Chondrocyte (in vitro differentiated cells): ENCODE measurements at regions not wholly inside any gene's neighbourhood (a gene's known extent, or its start where the extent isn't known, plus 50 kb on each side); places are given as distances from the start of the nearest gene placed in this dataset.

ENCODE experiments used
- DNase-seq: peaks from one replicate; pipeline ENCODE4 v3.0.0; 2021; ENCODE audit warnings: mixed read lengths, low spot score
- H3K27ac Mint-ChIP-seq: one replicate; pipeline ENCODE4 v1.8.0; 2021; ENCODE audit warnings: mild to moderate bottlenecking, moderate library complexity, mixed read lengths; ENCODE audit not compliant: unreplicated experiment
- H3K27me3 Mint-ChIP-seq: 2 replicates; pipeline ENCODE4 v1.8.0; 2021; ENCODE audit warnings: low read depth, mixed read lengths
- H3K36me3 Mint-ChIP-seq: 2 replicates; pipeline ENCODE4 v1.8.0; 2021; ENCODE audit warnings: low read depth, mixed read lengths
- H3K4me1 Mint-ChIP-seq: 2 replicates; pipeline ENCODE4 v1.8.0; 2021; ENCODE audit warnings: low read depth, mild to moderate bottlenecking, mixed read lengths
- H3K4me3 Mint-ChIP-seq: one replicate; pipeline ENCODE4 v1.8.0; 2021; ENCODE audit warnings: mild to moderate bottlenecking, moderate library complexity, mixed read lengths; ENCODE audit not compliant: unreplicated experiment
- H3K9me3 Mint-ChIP-seq: 2 replicates; pipeline ENCODE4 v1.8.0; 2021; ENCODE audit warnings: low read depth, mixed read lengths
- TF ChIP-seq, protein P1 (sequence below): fragments of 200-600 bp; sonication (generic); IDR thresholded peaks from 2 replicates; pipeline ENCODE4 v1.5.0; 2021; ENCODE audit warnings: antibody characterized with exemption, mild to moderate bottlenecking, moderate library complexity

DNA sequence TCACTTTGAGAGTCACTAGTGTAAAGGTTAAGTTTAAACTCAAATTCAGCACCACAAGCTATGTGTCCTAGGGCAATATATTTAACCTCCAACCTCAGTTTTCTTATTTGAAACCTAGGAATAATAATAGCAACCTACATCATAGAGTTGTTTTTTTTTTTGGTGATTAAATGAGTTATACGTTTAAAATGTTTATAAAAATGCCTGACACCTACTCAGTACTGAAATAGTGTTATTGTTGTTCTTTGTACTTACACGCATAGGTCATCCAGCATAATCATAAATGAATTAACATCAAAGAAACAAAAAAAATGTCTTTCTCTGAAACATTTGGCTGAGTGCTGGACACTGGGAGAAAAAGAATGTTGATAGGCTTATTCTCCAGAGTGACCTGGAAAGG, 266.8 kb upstream of the PRMT6 start:
- Mint-ChIP-seq H3K9me3 (no peaks in the 10 kb centered on the region), H3K27ac (no peak overlapping the region), H3K27me3 (peaks cover 2% of the 10 kb centered on the region)

DNA sequence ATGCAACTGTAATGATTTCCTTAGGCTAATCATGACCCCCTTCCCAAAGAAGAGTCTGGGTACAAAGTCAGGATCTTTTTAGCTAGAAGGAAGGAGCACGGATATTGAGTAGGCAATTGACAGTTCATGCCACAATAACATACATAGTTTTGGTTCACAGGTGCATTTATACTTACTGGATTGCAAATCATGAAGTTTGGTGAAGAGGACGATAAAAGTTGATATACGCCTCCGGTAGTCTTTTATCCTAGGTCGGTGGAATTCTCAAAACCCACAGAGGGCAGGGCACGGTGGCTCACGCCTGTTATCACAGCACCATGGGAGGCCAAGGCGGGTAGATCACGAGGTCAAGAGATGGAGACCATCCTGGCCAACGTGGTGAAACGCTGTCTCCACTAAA, 265.4 kb upstream of the PRMT6 start:
- no peaks in the 10 kb centered on the region for H3K9me3 Mint-ChIP-seq
- no peaks in the 10 kb centered on the region for H3K4me1 Mint-ChIP-seq
- H3K27ac Mint-ChIP-seq, result no peak overlapping the region
- H3K4me3 Mint-ChIP-seq, result no peak overlapping the region
- no peak for DNase-seq
- TF ChIP-seq, protein P1, sequence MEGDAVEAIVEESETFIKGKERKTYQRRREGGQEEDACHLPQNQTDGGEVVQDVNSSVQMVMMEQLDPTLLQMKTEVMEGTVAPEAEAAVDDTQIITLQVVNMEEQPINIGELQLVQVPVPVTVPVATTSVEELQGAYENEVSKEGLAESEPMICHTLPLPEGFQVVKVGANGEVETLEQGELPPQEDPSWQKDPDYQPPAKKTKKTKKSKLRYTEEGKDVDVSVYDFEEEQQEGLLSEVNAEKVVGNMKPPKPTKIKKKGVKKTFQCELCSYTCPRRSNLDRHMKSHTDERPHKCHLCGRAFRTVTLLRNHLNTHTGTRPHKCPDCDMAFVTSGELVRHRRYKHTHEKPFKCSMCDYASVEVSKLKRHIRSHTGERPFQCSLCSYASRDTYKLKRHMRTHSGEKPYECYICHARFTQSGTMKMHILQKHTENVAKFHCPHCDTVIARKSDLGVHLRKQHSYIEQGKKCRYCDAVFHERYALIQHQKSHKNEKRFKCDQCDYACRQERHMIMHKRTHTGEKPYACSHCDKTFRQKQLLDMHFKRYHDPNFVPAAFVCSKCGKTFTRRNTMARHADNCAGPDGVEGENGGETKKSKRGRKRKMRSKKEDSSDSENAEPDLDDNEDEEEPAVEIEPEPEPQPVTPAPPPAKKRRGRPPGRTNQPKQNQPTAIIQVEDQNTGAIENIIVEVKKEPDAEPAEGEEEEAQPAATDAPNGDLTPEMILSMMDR, result no peak
- peaks cover 2% of the 10 kb centered on the region for H3K27me3 Mint-ChIP-seq
- H3K36me3 Mint-ChIP-seq, result no peaks in the 10 kb centered on the region

More for the DNA sequence above, 266.8 kb upstream of the PRMT6 start:
- no peak for DNase-seq
- Mint-ChIP-seq H3K4me1 (no peaks in the 10 kb centered on the region), H3K4me3 (no peak overlapping the region), H3K36me3 (no peaks in the 10 kb centered on the region)
- TF ChIP-seq, protein P1, result no peak

DNA sequence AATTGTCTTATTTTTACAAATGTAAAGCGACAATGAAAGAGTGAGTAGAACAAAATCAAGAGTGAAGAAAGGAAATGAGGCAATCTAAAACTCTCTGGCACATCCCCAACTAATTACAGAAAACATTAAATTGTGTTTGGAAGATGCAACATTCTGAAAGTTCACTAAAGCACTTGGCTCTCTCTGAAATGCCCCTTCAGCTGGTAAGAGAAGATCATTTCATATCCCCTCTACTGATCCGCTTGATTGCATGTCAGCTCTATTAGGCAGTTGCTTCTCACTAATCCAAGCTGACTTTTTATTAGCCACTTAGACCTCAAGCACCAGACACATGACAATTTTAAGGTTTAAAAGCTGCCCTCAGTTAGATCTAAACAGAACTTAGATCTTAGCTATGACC, 262.8 kb upstream of the PRMT6 start:
- no peaks in the 10 kb centered on the region for H3K27me3 Mint-ChIP-seq
- TF ChIP-seq, protein P1, result no peak
- no peak overlapping the region for H3K27ac Mint-ChIP-seq
- H3K4me1 Mint-ChIP-seq, result no peaks in the 10 kb centered on the region
- no peaks in the 10 kb centered on the region for H3K36me3 Mint-ChIP-seq
- no peaks in the 10 kb centered on the region for H3K9me3 Mint-ChIP-seq
- DNase-seq, result no peak
- no peak overlapping the region for H3K4me3 Mint-ChIP-seq

- TF ChIP-seq, protein P1, result no peak
- Mint-ChIP-seq H3K27ac (no peak overlapping the region), H3K36me3 (no peaks in the 10 kb centered on the region), H3K4me1 (no peaks in the 10 kb centered on the region), H3K4me3 (no peak overlapping the region), H3K9me3 (no peaks in the 10 kb centered on the region), H3K27me3 (no peaks in the 10 kb centered on the region)
- no peak for DNase-seq
These were observed 257.5 kb upstream of the PRMT6 start for GRCh38 chr1:106798991-106799390.

- DNase-seq, result no peak
- no peaks in the 10 kb centered on the region for H3K9me3 Mint-ChIP-seq
- H3K27ac Mint-ChIP-seq, result no peak overlapping the region
- no peaks in the 10 kb centered on the region for H3K36me3 Mint-ChIP-seq
- no peak overlapping the region for H3K4me3 Mint-ChIP-seq
- TF ChIP-seq, protein P1, result no peak
- no peaks in the 10 kb centered on the region for H3K4me1 Mint-ChIP-seq
- H3K27me3 Mint-ChIP-seq, result no peaks in the 10 kb centered on the region
These were observed 254.3 kb upstream of the PRMT6 start for GRCh38 chr1:106802181-106802580.
